HepG2 (cell line): ENCODE measurements at regions not wholly inside any gene's neighbourhood (a gene's known extent, or its start where the extent isn't known, plus 50 kb on each side); places are given as distances from the start of the nearest gene placed in this dataset.

Experiments used
- ATF2 ChIP-seq: sonication (generic); formaldehyde crosslinking; IDR thresholded peaks from 2 replicates; pipeline ENCODE4 v1.4.0; 2020; ENCODE audit warnings: missing genetic modification reagents
- CC2D1A ChIP-seq: sonication (generic); formaldehyde crosslinking; IDR thresholded peaks from 2 replicates; pipeline ENCODE4 v1.8.1; 2023; ENCODE audit warnings: mild to moderate bottlenecking, missing genetic modification reagents
- CTCF ChIP-seq: sonication (generic); formaldehyde crosslinking; IDR thresholded peaks from 2 replicates; pipeline ENCODE4 v1.5.0; 2020; ENCODE audit warnings: mild to moderate bottlenecking, missing genetic modification reagents, moderate library complexity
- HDAC2 ChIP-seq: sonication (generic); formaldehyde crosslinking; IDR thresholded peaks from 2 replicates; pipeline ENCODE4 v1.4.0; 2020; ENCODE audit warnings: missing genetic modification reagents
- JUND ChIP-seq: sonication (generic); formaldehyde crosslinking; IDR thresholded peaks from 2 replicates; pipeline ENCODE4 v1.8.0; 2022; ENCODE audit warnings: mild to moderate bottlenecking, missing genetic modification reagents
- KDM1A ChIP-seq: IDR thresholded peaks from 2 replicates; pipeline ENCODE4 v1.6.1; 2016; ENCODE audit warnings: missing compliant biosample characterization
- KMT2B ChIP-seq: IDR thresholded peaks from 2 replicates; pipeline ENCODE4 v1.6.1; 2016; ENCODE audit warnings: missing genetic modification reagents, missing compliant biosample characterization
- MXD4 ChIP-seq: IDR thresholded peaks from 2 replicates; pipeline ENCODE4 v1.6.1; 2016; ENCODE audit warnings: mild to moderate bottlenecking, missing biosample characterization, missing genetic modification reagents
- NFATC3 ChIP-seq: sonication (generic); formaldehyde crosslinking; IDR thresholded peaks from 2 replicates; pipeline ENCODE4 v1.5.1; 2020; ENCODE audit warnings: mild to moderate bottlenecking, missing genetic modification reagents
- ZFX ChIP-seq: sonication (generic); formaldehyde crosslinking; IDR thresholded peaks from 2 replicates; pipeline ENCODE4 v1.4.0; 2020; ENCODE audit warnings: mild to moderate bottlenecking, low read depth, missing genetic modification reagents, moderate library complexity
- ZNF646 ChIP-seq: sonication (generic); formaldehyde crosslinking; IDR thresholded peaks from 2 replicates; pipeline ENCODE4 v1.9.0; 2021; ENCODE audit warnings: mild to moderate bottlenecking, missing genetic modification reagents
- ZNF713 ChIP-seq: sonication (generic); formaldehyde crosslinking; IDR thresholded peaks from 2 replicates; pipeline ENCODE4 v1.4.0; 2020; ENCODE audit warnings: mild to moderate bottlenecking, missing genetic modification reagents
- TF ChIP-seq, protein P1 (sequence below): IDR thresholded peaks from 2 replicates; pipeline ENCODE4 v1.6.1; 2016; ENCODE audit warnings: low read depth, missing genetic modification reagents, missing compliant biosample characterization

DNA sequence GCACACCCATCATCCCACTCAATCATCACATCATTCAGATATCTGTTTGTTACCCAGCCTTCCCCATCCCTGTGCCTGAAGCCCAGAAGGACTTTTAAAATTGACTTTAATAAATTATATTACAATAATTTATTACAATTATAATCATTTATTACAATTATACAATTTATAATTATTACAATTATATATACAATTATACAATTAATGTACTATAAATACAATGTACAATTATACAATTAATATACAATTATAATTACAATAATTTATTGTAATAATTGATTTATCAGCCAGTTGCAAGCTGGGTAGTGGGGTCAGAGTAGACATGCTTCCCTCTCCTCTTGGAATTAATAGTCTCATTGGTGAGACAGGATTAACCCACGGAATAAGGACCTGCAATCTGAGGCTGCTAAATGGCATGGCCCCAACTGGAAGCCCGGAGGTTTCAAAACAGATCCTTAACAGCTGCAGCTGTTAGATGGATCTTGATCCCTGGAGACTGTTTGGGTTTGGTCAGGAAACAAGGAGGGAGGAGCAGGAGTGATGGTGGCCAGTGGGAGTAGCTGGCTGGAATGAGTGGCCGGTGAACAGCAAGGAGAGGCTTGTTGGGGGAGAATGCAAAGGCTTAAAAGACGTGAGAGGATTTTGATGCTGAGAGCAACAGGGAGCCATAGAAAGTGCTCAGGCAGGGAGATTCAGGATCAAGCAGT lies 402.8 kb upstream of the PODXL start:
- TF ChIP-seq KMT2B (CRISPR knock-in tag) (no peak), MXD4 (CRISPR knock-in tag) (no peak), CTCF (CRISPR knock-in tag) (no peak), NFATC3 (CRISPR knock-in tag) (no peak), CC2D1A (CRISPR knock-in tag) (no peak), ZNF646 (no peak), KDM1A (no peak), ATF2 (CRISPR knock-in tag) (no peak), ZNF713 (CRISPR knock-in tag) (no peak), HDAC2 (CRISPR knock-in tag) (no peak), ZFX (CRISPR knock-in tag) (no peak), JUND (CRISPR knock-in tag) (no peak)
- TF ChIP-seq, protein P1, sequence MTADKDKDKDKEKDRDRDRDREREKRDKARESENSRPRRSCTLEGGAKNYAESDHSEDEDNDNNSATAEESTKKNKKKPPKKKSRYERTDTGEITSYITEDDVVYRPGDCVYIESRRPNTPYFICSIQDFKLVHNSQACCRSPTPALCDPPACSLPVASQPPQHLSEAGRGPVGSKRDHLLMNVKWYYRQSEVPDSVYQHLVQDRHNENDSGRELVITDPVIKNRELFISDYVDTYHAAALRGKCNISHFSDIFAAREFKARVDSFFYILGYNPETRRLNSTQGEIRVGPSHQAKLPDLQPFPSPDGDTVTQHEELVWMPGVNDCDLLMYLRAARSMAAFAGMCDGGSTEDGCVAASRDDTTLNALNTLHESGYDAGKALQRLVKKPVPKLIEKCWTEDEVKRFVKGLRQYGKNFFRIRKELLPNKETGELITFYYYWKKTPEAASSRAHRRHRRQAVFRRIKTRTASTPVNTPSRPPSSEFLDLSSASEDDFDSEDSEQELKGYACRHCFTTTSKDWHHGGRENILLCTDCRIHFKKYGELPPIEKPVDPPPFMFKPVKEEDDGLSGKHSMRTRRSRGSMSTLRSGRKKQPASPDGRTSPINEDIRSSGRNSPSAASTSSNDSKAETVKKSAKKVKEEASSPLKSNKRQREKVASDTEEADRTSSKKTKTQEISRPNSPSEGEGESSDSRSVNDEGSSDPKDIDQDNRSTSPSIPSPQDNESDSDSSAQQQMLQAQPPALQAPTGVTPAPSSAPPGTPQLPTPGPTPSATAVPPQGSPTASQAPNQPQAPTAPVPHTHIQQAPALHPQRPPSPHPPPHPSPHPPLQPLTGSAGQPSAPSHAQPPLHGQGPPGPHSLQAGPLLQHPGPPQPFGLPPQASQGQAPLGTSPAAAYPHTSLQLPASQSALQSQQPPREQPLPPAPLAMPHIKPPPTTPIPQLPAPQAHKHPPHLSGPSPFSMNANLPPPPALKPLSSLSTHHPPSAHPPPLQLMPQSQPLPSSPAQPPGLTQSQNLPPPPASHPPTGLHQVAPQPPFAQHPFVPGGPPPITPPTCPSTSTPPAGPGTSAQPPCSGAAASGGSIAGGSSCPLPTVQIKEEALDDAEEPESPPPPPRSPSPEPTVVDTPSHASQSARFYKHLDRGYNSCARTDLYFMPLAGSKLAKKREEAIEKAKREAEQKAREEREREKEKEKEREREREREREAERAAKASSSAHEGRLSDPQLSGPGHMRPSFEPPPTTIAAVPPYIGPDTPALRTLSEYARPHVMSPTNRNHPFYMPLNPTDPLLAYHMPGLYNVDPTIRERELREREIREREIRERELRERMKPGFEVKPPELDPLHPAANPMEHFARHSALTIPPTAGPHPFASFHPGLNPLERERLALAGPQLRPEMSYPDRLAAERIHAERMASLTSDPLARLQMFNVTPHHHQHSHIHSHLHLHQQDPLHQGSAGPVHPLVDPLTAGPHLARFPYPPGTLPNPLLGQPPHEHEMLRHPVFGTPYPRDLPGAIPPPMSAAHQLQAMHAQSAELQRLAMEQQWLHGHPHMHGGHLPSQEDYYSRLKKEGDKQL (CRISPR knock-in tag), result no peak
